K562 (cell line): ENCODE measurements at regions not wholly inside any gene's neighbourhood (a gene's known extent, or its start where the extent isn't known, plus 50 kb on each side); places are given as distances from the start of the nearest gene placed in this dataset.
A peak's percentile ranks its signal among the peaks of the same experiment; 100 is the strongest.

ENCODE experiments used
- ATAC-seq: fragments of 200-7000 bp; cut with Tn5 transposase; 3 replicates; pipeline ENCODE4 v1.9.1; 2020; ENCODE audit warnings: moderate library complexity
- BruUV-seq: library from RNA; stranded (reverse); fragments of 400-500 nt; replicated peaks from 2 replicates; lab custom pipeline; 2021; lab: Mats Ljungman, UMichigan
- CTCF ChIA-PET: fragments of 300-600 bp; formaldehyde crosslinking; extraction: SDS; loops from one replicate; lab custom pipeline; 2021; ENCODE audit warnings: low intra/inter-chr PET ratio; lab: Yijun Ruan, JAX
- POLR2A ChIA-PET: fragments of 300-600, 350-650 bp; sonication (Branson Sonifier 250); formaldehyde crosslinking; extraction: SDS; loops from one replicate; lab custom pipeline; 2021; ENCODE audit warnings: antibody characterized with exemption, inconsistent platforms; lab: Yijun Ruan, JAX
- DNase-seq, 4 experiments: peaks; one replicate each; pipeline versions ENCODE4 v3.0.0 to v3.0.0-alpha.2; 2011 to 2018; ENCODE audit warnings: low spot score in 3 of 4, mixed read lengths in 3 of 4; ENCODE audit errors: extremely low read depth in 1 of 4
- FAIRE-seq: peaks from 2 replicates; lab custom pipeline; 2011; peaks lifted over from hg19 to GRCh38; lab: Jason Lieb, UNC
- H2AFZ ChIP-seq: 2 replicates; pipeline ENCODE4 v1.6.0; 2011; ENCODE audit warnings: low read depth, low read length, control low read depth, inconsistent platforms
- H3K27ac ChIP-seq: fragments of 200-600 bp; 3 replicates; pipeline ENCODE4 v1.8.0; 2011; ENCODE audit warnings: low read depth, mild to moderate bottlenecking, control low read depth, inconsistent platforms, low read length, moderate library complexity, mixed read lengths; ENCODE audit errors: extremely low read depth
- H3K27me3 ChIP-seq, 2 experiments: fragments of 300-600 bp in 1 of 2; 2 replicates in 1 of 2; 3 replicates in 1 of 2; pipeline versions ENCODE4 v1.6.0 to v1.8.0; 2011; ENCODE audit warnings: inconsistent platforms in 2 of 2, low read length in 2 of 2, mild to moderate bottlenecking in 1 of 2, mixed read lengths in 1 of 2, moderate library complexity in 1 of 2; ENCODE audit not compliant: control insufficient read depth in 2 of 2, insufficient read depth in 2 of 2
- H3K36me3 ChIP-seq: fragments of 300-600 bp; 3 replicates; pipeline ENCODE4 v1.8.0; 2011; ENCODE audit warnings: mild to moderate bottlenecking, low read length, inconsistent platforms; ENCODE audit not compliant: control insufficient read depth, insufficient read depth
- H3K4me1 ChIP-seq, 2 experiments: fragments of 200-600 bp in 1 of 2; replicated peaks in 1 of 2; 2 replicates in 1 of 2; 3 replicates in 1 of 2; pipeline versions ENCODE4 v1.5.1 to v1.8.0; 2011; ENCODE audit warnings: inconsistent platforms in 2 of 2, low read length in 2 of 2, mild to moderate bottlenecking in 1 of 2, mixed read lengths in 1 of 2, moderate library complexity in 1 of 2; ENCODE audit not compliant: control insufficient read depth in 2 of 2, insufficient read depth in 2 of 2
- H3K4me2 ChIP-seq: 2 replicates; pipeline ENCODE4 v1.6.1; 2011; ENCODE audit warnings: low read length, control low read depth, inconsistent platforms, mixed read lengths; ENCODE audit not compliant: insufficient read depth
- H3K4me3 ChIP-seq: fragments of 200-600 bp; sonication (generic), shearing (Covaris generic); 2 replicates; pipeline ENCODE4 v1.5.1; 2016; ENCODE audit warnings: control low read depth, inconsistent platforms
- H3K79me2 ChIP-seq: fragments of 200-600 bp; 3 replicates; pipeline ENCODE4 v1.8.0; 2011; ENCODE audit warnings: low read length, inconsistent platforms; ENCODE audit not compliant: control insufficient read depth, insufficient read depth
- H3K9ac ChIP-seq, 2 experiments: 2 replicates each; pipeline versions ENCODE4 v1.6.0 to v1.6.1; 2011; ENCODE audit warnings: low read depth in 2 of 2, low read length in 2 of 2, control low read depth in 1 of 2, inconsistent platforms in 1 of 2, mild to moderate bottlenecking in 1 of 2, mixed read lengths in 1 of 2; ENCODE audit not compliant: insufficient read depth in 1 of 2
- H3K9me1 ChIP-seq: one replicate; pipeline ENCODE4 v1.6.0; 2011; ENCODE audit warnings: inconsistent platforms, mild to moderate bottlenecking, low read length, moderate library complexity; ENCODE audit not compliant: control insufficient read depth, insufficient read depth
- H3K9me3 ChIP-seq: replicated peaks from 2 replicates; pipeline ENCODE4 v1.5.1; 2011; ENCODE audit warnings: low read depth, low read length, inconsistent platforms; ENCODE audit not compliant: control insufficient read depth, insufficient read depth
- H4K20me1 ChIP-seq: replicated peaks from 2 replicates; pipeline ENCODE4 v1.6.1; 2011; ENCODE audit warnings: low read length, inconsistent platforms, mixed read lengths; ENCODE audit not compliant: control insufficient read depth, insufficient read depth
- ESRRA ChIP-seq: fragments of 450-650 bp; IDR thresholded peaks from 2 replicates; pipeline ENCODE4 v1.6.1; 2014; ENCODE audit warnings: low read depth, mild to moderate bottlenecking, moderate library complexity, borderline replicate concordance
- MEIS2 ChIP-seq: fragments of 450-650 bp; IDR thresholded peaks from 2 replicates; pipeline ENCODE4 v1.6.1; 2014; ENCODE audit warnings: mild to moderate bottlenecking; ENCODE audit not compliant: partially characterized antibody
- PHB ChIP-seq: fragments of 250-450 bp; sonication (Bioruptor Pico); IDR thresholded peaks from 2 replicates; pipeline ENCODE4 v1.5.0; 2021
- ZBTB1 ChIP-seq: sonication (generic); formaldehyde crosslinking; IDR thresholded peaks from 2 replicates; pipeline ENCODE4 v1.8.1; 2023; ENCODE audit warnings: missing genetic modification reagents, low read depth, mild to moderate bottlenecking, borderline replicate concordance
- ZBTB5 ChIP-seq: fragments of 450-650 bp; IDR thresholded peaks from 2 replicates; pipeline ENCODE4 v1.6.1; 2017; ENCODE audit warnings: antibody characterized with exemption
- WGBS: fragments of 100-300 bp; shearing (Covaris generic); methylation state at CpG from one replicate; pipeline ENCODE4 v1.1.6; 2016; ENCODE audit warnings: low coverage, mixed read lengths; ENCODE audit not compliant: insufficient coverage; ENCODE audit errors: missing lambda C conversion rate; 5-methylcytosine and 5-hydroxymethylcytosine counted together
- in situ Hi-C: fragments of 300-500 bp; cut with MboI; formaldehyde crosslinking; loops from 4 replicates; pipeline ENCODE4 v1.15.0; 2018; ENCODE audit warnings: inconsistent platforms, mixed read lengths
- intact Hi-C: fragments of 100-400 bp; cut with micrococcal nuclease; formaldehyde crosslinking; loops from 2 replicates; pipeline ENCODE4 v1.14.2; 2022
- TF ChIP-seq, protein P1 (sequence below), 2 experiments: IDR thresholded peaks in 1 of 2; conservative IDR thresholded peaks in 1 of 2; 2 replicates each; pipeline ENCODE4 v1.6.1; 2016; ENCODE audit warnings: low read depth in 2 of 2, mild to moderate bottlenecking in 1 of 2, missing compliant biosample characterization in 1 of 2, missing genetic modification characterization in 1 of 2, moderate library complexity in 1 of 2

DNA sequence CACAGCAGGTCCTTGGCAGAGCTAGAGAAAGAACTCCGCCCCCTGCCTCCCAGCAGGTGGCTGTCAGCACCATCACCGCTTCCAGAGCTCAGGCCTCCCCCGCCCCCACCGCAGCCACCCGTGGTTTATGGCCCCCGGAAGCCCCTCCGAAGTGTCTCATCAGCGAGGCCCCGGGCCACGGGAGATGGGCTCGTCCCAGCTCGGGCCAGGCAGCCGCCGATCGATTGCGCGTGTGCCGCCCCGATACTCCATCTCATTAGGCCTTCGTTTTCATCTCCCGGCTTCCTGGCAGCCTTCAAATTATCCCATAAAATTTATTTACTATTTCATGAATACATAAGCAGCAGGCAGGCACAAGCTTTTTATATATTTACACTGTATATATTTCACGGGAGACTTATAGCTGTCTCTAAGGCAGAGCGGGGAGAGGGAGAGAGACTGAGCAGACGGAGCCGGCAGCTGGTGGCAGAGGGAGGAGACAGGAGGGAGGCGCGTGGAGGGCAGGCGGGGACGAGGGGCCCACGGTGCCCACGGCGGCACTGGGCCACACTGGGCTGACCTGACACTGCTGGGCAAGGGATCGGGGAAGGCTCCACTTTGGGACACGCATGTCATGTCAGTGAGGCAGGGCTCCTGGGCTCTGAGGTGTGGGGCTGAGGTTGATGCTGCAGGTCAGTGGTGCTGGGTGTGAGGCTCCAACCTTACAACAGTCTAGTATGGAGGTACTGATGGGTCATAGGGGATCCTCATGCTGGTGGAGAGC lies 241.2 kb downstream of the RBM19 start:
- POLR2A ChIA-PET: interaction anchor here (0.7 kb wide), 1 partner anchor 13 kb away, joined by 4 read pairs; no protein-coding TSS in a partner anchor
- no peak overlapping the region for H2AFZ ChIP-seq
- in situ Hi-C loops (no loop called here), intact Hi-C loops (no loop called here)
- H3K9me3 ChIP-seq: no peaks in the 10 kb centered on the region; the same call in 1 of the 2 replicates
- H3K4me2 ChIP-seq: no peak overlapping the region
- no peak for FAIRE-seq
- H4K20me1 ChIP-seq: 0 out of 2 replicates have a peak, but pooled peaks cover 5% of the 10 kb centered on the region
- CTCF ChIA-PET: no interaction called here
- H3K9ac ChIP-seq: peak overlapping the region in 1 of 2 experiments; percentile 61; a peak in 1 of 4 replicates
- H3K27me3 ChIP-seq: peaks cover 13 to 44% of the 10 kb centered on the region in 2 experiments; a peak in 4 of 5 replicates
- WGBS: 21% methylated on average over 24 of the region's 34 CpGs
- H3K4me3 ChIP-seq: no peak overlapping the region
- no peak for TF ChIP-seq PHB
- TF ChIP-seq, protein P1, sequence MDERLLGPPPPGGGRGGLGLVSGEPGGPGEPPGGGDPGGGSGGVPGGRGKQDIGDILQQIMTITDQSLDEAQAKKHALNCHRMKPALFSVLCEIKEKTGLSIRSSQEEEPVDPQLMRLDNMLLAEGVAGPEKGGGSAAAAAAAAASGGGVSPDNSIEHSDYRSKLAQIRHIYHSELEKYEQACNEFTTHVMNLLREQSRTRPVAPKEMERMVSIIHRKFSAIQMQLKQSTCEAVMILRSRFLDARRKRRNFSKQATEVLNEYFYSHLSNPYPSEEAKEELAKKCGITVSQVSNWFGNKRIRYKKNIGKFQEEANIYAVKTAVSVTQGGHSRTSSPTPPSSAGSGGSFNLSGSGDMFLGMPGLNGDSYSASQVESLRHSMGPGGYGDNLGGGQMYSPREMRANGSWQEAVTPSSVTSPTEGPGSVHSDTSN (CRISPR knock-in tag; IDR thresholded peaks at IDR 0.05; ENCODE audit: low read depth): no peak
- TF ChIP-seq, protein P1 (tag; conservative IDR thresholded peaks at IDR 0.05; ENCODE audit: low read depth): peak; percentile 24; the same call in 1 of the 2 replicates
- TF ChIP-seq MEIS2: peak; percentile 54
- no peak for TF ChIP-seq ZBTB5
- no peak for TF ChIP-seq ZBTB1
- peak; percentile 46; the same call in 1 of the 2 replicates for TF ChIP-seq ESRRA
- H3K4me1 ChIP-seq: peaks cover 0 to 10% of the 10 kb centered on the region in 2 experiments; a peak in 3 of 5 replicates
- BruUV-seq: no TSS peak
- H3K27ac ChIP-seq: no peak overlapping the region
- H3K36me3 ChIP-seq: no peaks in the 10 kb centered on the region
- peak; percentile 50; the same call in 2 of the 3 replicates for ATAC-seq
- H3K9me1 ChIP-seq: no peaks in the 10 kb centered on the region
- peak; percentile 26 to 51 (median 36) for DNase-seq
- no peaks in the 10 kb centered on the region for H3K79me2 ChIP-seq
